GM23338 (cell line): ENCODE measurements at regions not wholly inside any gene's neighbourhood (a gene's known extent, or its start where the extent isn't known, plus 50 kb on each side); places are given as distances from the start of the nearest gene placed in this dataset.

Experiments used
- ATAC-seq: fragments of 200-7000 bp; cut with Tn5 transposase; 3 replicates; pipeline ENCODE4 v1.9.1; 2020
- DNase-seq: peaks from one replicate; pipeline ENCODE4 v3.0.0-alpha.2; 2015; ENCODE audit warnings: low spot score
- H2AFZ ChIP-seq: fragments of 200-600 bp; sonication (generic); 2 replicates; pipeline ENCODE4 v1.8.0; 2016; ENCODE audit warnings: antibody characterized with exemption, mild to moderate bottlenecking, moderate library complexity
- H3F3A ChIP-seq: fragments of 200-600 bp; sonication (generic); replicated peaks from 2 replicates; pipeline ENCODE4 v1.8.0; 2017; ENCODE audit warnings: antibody characterized with exemption, mixed run types, low read depth
- H3K27ac ChIP-seq: fragments of 200-600 bp; sonication (generic); 2 replicates; pipeline ENCODE4 v1.6.1; 2016; ENCODE audit warnings: low read depth
- H3K27me3 ChIP-seq: fragments of 200-600 bp; sonication (generic); 2 replicates; pipeline ENCODE4 v1.8.0; 2016; ENCODE audit warnings: mild to moderate bottlenecking, mixed run types, moderate library complexity; ENCODE audit not compliant: insufficient read depth
- H3K36me3 ChIP-seq: fragments of 200-600 bp; sonication (generic); 2 replicates; pipeline ENCODE4 v1.8.0; 2016; ENCODE audit warnings: mild to moderate bottlenecking; ENCODE audit not compliant: insufficient read depth
- H3K4me1 ChIP-seq: fragments of 200-600 bp; sonication (generic); 2 replicates; pipeline ENCODE4 v1.8.0; 2016; ENCODE audit warnings: mild to moderate bottlenecking, moderate library complexity; ENCODE audit not compliant: insufficient read depth
- H3K4me2 ChIP-seq: fragments of 200-600 bp; sonication (generic); 2 replicates; pipeline ENCODE4 v1.7.1; 2017; ENCODE audit warnings: mixed run types
- H3K4me3 ChIP-seq: fragments of 200-600 bp; sonication (generic); 2 replicates; pipeline ENCODE4 v1.6.1; 2016; ENCODE audit warnings: mixed run types
- H3K79me2 ChIP-seq: fragments of 200-600 bp; sonication (generic); replicated peaks from 2 replicates; pipeline ENCODE4 v1.8.0; 2017; ENCODE audit warnings: mild to moderate bottlenecking; ENCODE audit not compliant: insufficient read depth
- H3K9me2 ChIP-seq: fragments of 200-600 bp; sonication (generic); 2 replicates; pipeline ENCODE4 v1.8.0; 2017; ENCODE audit not compliant: insufficient read depth
- H4K20me1 ChIP-seq: fragments of 200-600 bp; sonication (generic); replicated peaks from 2 replicates; pipeline ENCODE4 v1.8.0; 2017; ENCODE audit warnings: mild to moderate bottlenecking; ENCODE audit not compliant: insufficient read depth
- H3K27ac Mint-ChIP-seq: 2 replicates; pipeline ENCODE4 v1.8.0; 2020; ENCODE audit warnings: inconsistent platforms, mild to moderate bottlenecking, moderate library complexity, mixed read lengths
- H3K27me3 Mint-ChIP-seq: 3 replicates; pipeline ENCODE4 v1.8.0; 2022; ENCODE audit warnings: low read depth, mild to moderate bottlenecking, moderate library complexity, mixed read lengths, inconsistent platforms; ENCODE audit not compliant: insufficient read depth, poor library complexity
- H3K36me3 Mint-ChIP-seq: 3 replicates; pipeline ENCODE4 v1.8.0; 2021; ENCODE audit warnings: low read depth, mild to moderate bottlenecking, inconsistent platforms, moderate library complexity, mixed read lengths
- H3K4me1 Mint-ChIP-seq: 3 replicates; pipeline ENCODE4 v1.8.0; 2020; ENCODE audit warnings: mild to moderate bottlenecking, inconsistent platforms, mixed read lengths
- H3K4me3 Mint-ChIP-seq: 3 replicates; pipeline ENCODE4 v1.8.0; 2021; ENCODE audit warnings: moderate library complexity, mild to moderate bottlenecking, inconsistent platforms, mixed read lengths
- H3K9me3 Mint-ChIP-seq: 3 replicates; pipeline ENCODE4 v1.8.0; 2020; ENCODE audit warnings: moderate library complexity, mild to moderate bottlenecking, inconsistent platforms, mixed read lengths
- CREB1 ChIP-seq: fragments of 250-450 bp; sonication (Bioruptor Pico); IDR thresholded peaks from 2 replicates; pipeline ENCODE4 v1.5.0; 2020; ENCODE audit warnings: low read depth, mild to moderate bottlenecking, moderate library complexity
- EZH2 ChIP-seq: fragments of 200-600 bp; sonication (generic); IDR thresholded peaks from one replicate; pipeline ENCODE4 v1.8.0; 2017; ENCODE audit warnings: antibody characterized with exemption, mild to moderate bottlenecking, low read depth; ENCODE audit not compliant: unreplicated experiment
- EZH2phosphoT487 ChIP-seq: fragments of 200-600 bp; sonication (generic); IDR thresholded peaks from one replicate; pipeline ENCODE4 v1.8.1; 2018; ENCODE audit warnings: antibody characterized with exemption; ENCODE audit not compliant: unreplicated experiment
- JUNB ChIP-seq: IDR thresholded peaks from one replicate; pipeline ENCODE4 v1.6.1; 2016; ENCODE audit warnings: antibody characterized with exemption; ENCODE audit not compliant: unreplicated experiment
- NANOG ChIP-seq: IDR thresholded peaks from 2 replicates; pipeline ENCODE4 v1.6.1; 2016; ENCODE audit warnings: antibody characterized with exemption, borderline replicate concordance
- POLR2AphosphoS5 ChIP-seq: IDR thresholded peaks from 2 replicates; pipeline ENCODE4 v1.6.1; 2016; ENCODE audit warnings: antibody characterized with exemption, low read depth
- REST ChIP-seq: IDR thresholded peaks from one replicate; pipeline ENCODE4 v1.6.1; 2018; ENCODE audit warnings: antibody characterized with exemption; ENCODE audit not compliant: unreplicated experiment
- STAT1 ChIP-seq: IDR thresholded peaks from one replicate; pipeline ENCODE4 v1.6.1; 2016; ENCODE audit warnings: antibody characterized with exemption; ENCODE audit not compliant: unreplicated experiment
- ZNF114 ChIP-seq: fragments of 250-450 bp; sonication (Bioruptor Pico); IDR thresholded peaks from 2 replicates; pipeline ENCODE4 v1.5.0; 2020; ENCODE audit warnings: mild to moderate bottlenecking, moderate library complexity
- ZNF331 ChIP-seq: fragments of 250-450 bp; sonication (Bioruptor Pico); IDR thresholded peaks from 2 replicates; pipeline ENCODE4 v1.5.0; 2020; ENCODE audit warnings: low read depth, mild to moderate bottlenecking, moderate library complexity
- ZNF462 ChIP-seq: fragments of 250-450 bp; sonication (Bioruptor Pico); IDR thresholded peaks from 2 replicates; pipeline ENCODE4 v1.5.0; 2020; ENCODE audit warnings: mild to moderate bottlenecking, moderate library complexity
- TF ChIP-seq, protein P1 (sequence below): IDR thresholded peaks from 2 replicates; pipeline ENCODE4 v1.6.1; 2016; ENCODE audit warnings: antibody characterized with exemption
- TF ChIP-seq, protein P2 (sequence below), 2 experiments: fragments of 200-600 bp in 1 of 2; sonication (generic) in 1 of 2; conservative IDR thresholded peaks; 2 replicates each; pipeline versions ENCODE4 v1.5.1 to v1.6.1; 2016 to 2017; ENCODE audit warnings: antibody characterized with exemption in 2 of 2, low read depth in 2 of 2, mild to moderate bottlenecking in 2 of 2, moderate library complexity in 1 of 2

GRCh38 chrX:42027367-42028000 lies 104.1 kb upstream of the CASK start:
- TF ChIP-seq ZNF331 (CRISPR knock-in tag), result no peak
- TF ChIP-seq, protein P1, sequence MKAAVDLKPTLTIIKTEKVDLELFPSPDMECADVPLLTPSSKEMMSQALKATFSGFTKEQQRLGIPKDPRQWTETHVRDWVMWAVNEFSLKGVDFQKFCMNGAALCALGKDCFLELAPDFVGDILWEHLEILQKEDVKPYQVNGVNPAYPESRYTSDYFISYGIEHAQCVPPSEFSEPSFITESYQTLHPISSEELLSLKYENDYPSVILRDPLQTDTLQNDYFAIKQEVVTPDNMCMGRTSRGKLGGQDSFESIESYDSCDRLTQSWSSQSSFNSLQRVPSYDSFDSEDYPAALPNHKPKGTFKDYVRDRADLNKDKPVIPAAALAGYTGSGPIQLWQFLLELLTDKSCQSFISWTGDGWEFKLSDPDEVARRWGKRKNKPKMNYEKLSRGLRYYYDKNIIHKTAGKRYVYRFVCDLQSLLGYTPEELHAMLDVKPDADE, result no peak
- TF ChIP-seq POLR2AphosphoS5, result no peak
- TF ChIP-seq CREB1, result no peak
- TF ChIP-seq JUNB, result no peak
- TF ChIP-seq, protein P2, sequence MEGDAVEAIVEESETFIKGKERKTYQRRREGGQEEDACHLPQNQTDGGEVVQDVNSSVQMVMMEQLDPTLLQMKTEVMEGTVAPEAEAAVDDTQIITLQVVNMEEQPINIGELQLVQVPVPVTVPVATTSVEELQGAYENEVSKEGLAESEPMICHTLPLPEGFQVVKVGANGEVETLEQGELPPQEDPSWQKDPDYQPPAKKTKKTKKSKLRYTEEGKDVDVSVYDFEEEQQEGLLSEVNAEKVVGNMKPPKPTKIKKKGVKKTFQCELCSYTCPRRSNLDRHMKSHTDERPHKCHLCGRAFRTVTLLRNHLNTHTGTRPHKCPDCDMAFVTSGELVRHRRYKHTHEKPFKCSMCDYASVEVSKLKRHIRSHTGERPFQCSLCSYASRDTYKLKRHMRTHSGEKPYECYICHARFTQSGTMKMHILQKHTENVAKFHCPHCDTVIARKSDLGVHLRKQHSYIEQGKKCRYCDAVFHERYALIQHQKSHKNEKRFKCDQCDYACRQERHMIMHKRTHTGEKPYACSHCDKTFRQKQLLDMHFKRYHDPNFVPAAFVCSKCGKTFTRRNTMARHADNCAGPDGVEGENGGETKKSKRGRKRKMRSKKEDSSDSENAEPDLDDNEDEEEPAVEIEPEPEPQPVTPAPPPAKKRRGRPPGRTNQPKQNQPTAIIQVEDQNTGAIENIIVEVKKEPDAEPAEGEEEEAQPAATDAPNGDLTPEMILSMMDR (conservative IDR thresholded peaks at IDR 0.05; ENCODE audit: low read depth in 2 of 2), result no peak
- TF ChIP-seq EZH2, result no peak
- no peak for TF ChIP-seq NANOG
- TF ChIP-seq ZNF114, result no peak
- TF ChIP-seq REST, result no peak
- no peak for TF ChIP-seq STAT1
- no peak for TF ChIP-seq EZH2phosphoT487
- TF ChIP-seq ZNF462 (CRISPR knock-in tag), result no peak
- H3K9me2 ChIP-seq, result no peaks in the 10 kb centered on the region
- H3F3A ChIP-seq, result no peaks in the 10 kb centered on the region
- H3K27me3 ChIP-seq, result no peaks in the 10 kb centered on the region
- H3K4me1 Mint-ChIP-seq, result no peaks in the 10 kb centered on the region
- no peaks in the 10 kb centered on the region; the same call in 1 of the 3 replicates for H3K9me3 Mint-ChIP-seq
- no peaks in the 10 kb centered on the region for H4K20me1 ChIP-seq
- no peaks in the 10 kb centered on the region for H3K36me3 ChIP-seq
- H2AFZ ChIP-seq, result no peak overlapping the region
- no peaks in the 10 kb centered on the region for H3K27me3 Mint-ChIP-seq
- H3K4me3 ChIP-seq, result no peak overlapping the region
- ATAC-seq, result no peak
- H3K36me3 Mint-ChIP-seq, result peaks cover 3% of the 10 kb centered on the region; the same call in 1 of the 3 replicates
- H3K4me3 Mint-ChIP-seq, result no peak overlapping the region
- DNase-seq, result no peak
- H3K4me1 ChIP-seq, result no peaks in the 10 kb centered on the region
- H3K79me2 ChIP-seq, result no peaks in the 10 kb centered on the region
- H3K27ac ChIP-seq, result no peak overlapping the region
- H3K27ac Mint-ChIP-seq, result no peak overlapping the region
- H3K4me2 ChIP-seq, result no peak overlapping the region
